PFSK-1 (cell line): ENCODE measurements at regions not wholly inside any gene's neighbourhood (a gene's known extent, or its start where the extent isn't known, plus 50 kb on each side); places are given as distances from the start of the nearest gene placed in this dataset.

Experiments used
- FOXP2 ChIP-seq: optimal IDR thresholded peaks from 2 replicates; pipeline ENCODE3; 2011; ENCODE audit warnings: borderline replicate concordance, control low read depth, inconsistent platforms; ENCODE audit not compliant: insufficient read depth; ENCODE audit errors: extremely low read length, extremely low read depth
- POLR2AphosphoS5 ChIP-seq: IDR thresholded peaks from 2 replicates; pipeline ENCODE4 v1.6.1; 2012; ENCODE audit warnings: low read depth, mild to moderate bottlenecking, control low read depth, low read length, moderate library complexity
- REST ChIP-seq, 2 experiments: IDR thresholded peaks; 2 replicates each; pipeline versions ENCODE4 v1.6.1 to v1.8.0; 2011 to 2012; ENCODE audit warnings: low read depth in 2 of 2, low read length in 2 of 2, control low read depth in 1 of 2, inconsistent platforms in 1 of 2, mild to moderate bottlenecking in 1 of 2, moderate library complexity in 1 of 2; ENCODE audit not compliant: insufficient read depth in 1 of 2
- SIN3A ChIP-seq: IDR thresholded peaks from 2 replicates; pipeline ENCODE4 v1.6.1; 2012; ENCODE audit warnings: mild to moderate bottlenecking, low read length, moderate library complexity, borderline replicate concordance; ENCODE audit not compliant: insufficient read depth
- TAF1 ChIP-seq: IDR thresholded peaks from 2 replicates; pipeline ENCODE4 v1.6.1; 2012; ENCODE audit warnings: low read length, control low read depth, borderline replicate concordance; ENCODE audit not compliant: insufficient read depth

GRCh38 chr3:5750874-5751640 is 563.5 kb downstream of the EDEM1 start:
- TF ChIP-seq TAF1 (no peak), SIN3A (no peak), REST (IDR thresholded peaks at IDR 0.05; ENCODE audit: insufficient read depth in 1 of 2, low read depth in 2 of 2, low read length in 2 of 2) (no peak), POLR2AphosphoS5 (no peak), FOXP2 (no peak)
